Activated naive CD4-positive, alpha-beta T cell treated with anti-CD3 and anti-CD28 coated beads, Interleukin-2, amount 10 ng/mL, durations not matched to agents 7 days and 5 days (primary cell): ENCODE measurements at regions not wholly inside any gene's neighbourhood (a gene's known extent, or its start where the extent isn't known, plus 50 kb on each side); places are given as distances from the start of the nearest gene placed in this dataset.
"Not testable (repeated sequence)": the region's sequence is repeated elsewhere in the genome, so short reads cannot be mapped to it uniquely, and the experiment has no call there.

Source experiments
- CTCF ChIA-PET: fragments of 350-600 bp; sonication (Branson Sonifier 250); formaldehyde crosslinking; loops from one replicate; lab custom pipeline; 2021; ENCODE audit warnings: antibody characterized with exemption; lab: Charles Lee
- DNase-seq: peaks from one replicate; pipeline ENCODE4 v3.0.0-alpha.2; 2020
- H3K27ac Mint-ChIP-seq: one replicate; pipeline ENCODE4 v1.8.0; 2021; ENCODE audit warnings: mild to moderate bottlenecking, moderate library complexity, mixed read lengths
- H3K27me3 Mint-ChIP-seq: one replicate; pipeline ENCODE4 v1.8.0; 2021; ENCODE audit warnings: mild to moderate bottlenecking, mixed read lengths
- H3K36me3 Mint-ChIP-seq: one replicate; pipeline ENCODE4 v1.8.0; 2021; ENCODE audit warnings: mixed read lengths
- H3K4me1 Mint-ChIP-seq: one replicate; pipeline ENCODE4 v1.8.0; 2021; ENCODE audit warnings: mixed read lengths
- H3K4me3 Mint-ChIP-seq: one replicate; pipeline ENCODE4 v1.8.0; 2021; ENCODE audit warnings: mild to moderate bottlenecking, moderate library complexity, mixed read lengths
- H3K9me3 Mint-ChIP-seq: one replicate; pipeline ENCODE4 v1.8.0; 2021; ENCODE audit warnings: mixed read lengths

DNA sequence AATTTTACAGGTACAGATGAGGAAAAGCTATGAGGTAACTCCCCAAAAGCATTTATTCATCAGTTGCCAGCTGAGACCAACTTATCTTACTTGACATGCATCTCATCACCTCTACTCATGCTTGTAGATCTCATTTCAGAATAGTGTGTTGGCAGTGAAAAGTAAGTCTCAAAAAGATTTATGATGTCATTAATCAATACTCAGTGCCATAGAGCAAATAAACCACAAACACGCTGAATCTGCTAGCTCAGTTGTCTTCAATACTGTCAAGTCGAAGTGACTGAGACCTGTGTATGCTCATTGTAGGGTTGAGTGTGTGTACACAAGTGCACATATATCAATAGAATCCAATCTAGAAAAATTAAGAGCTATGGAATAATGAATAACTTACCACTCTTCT, 413.5 kb downstream of the CNTN3 start:
- Mint-ChIP-seq H3K4me1 (no peaks in the 10 kb centered on the region), H3K27me3 (no peaks in the 10 kb centered on the region), H3K4me3 (no peak overlapping the region), H3K36me3 (no peaks in the 10 kb centered on the region), H3K27ac (no peak overlapping the region), H3K9me3 (peaks cover 8% of the 10 kb centered on the region)
- CTCF ChIA-PET: no interaction called here
- DNase-seq: no peak

DNA sequence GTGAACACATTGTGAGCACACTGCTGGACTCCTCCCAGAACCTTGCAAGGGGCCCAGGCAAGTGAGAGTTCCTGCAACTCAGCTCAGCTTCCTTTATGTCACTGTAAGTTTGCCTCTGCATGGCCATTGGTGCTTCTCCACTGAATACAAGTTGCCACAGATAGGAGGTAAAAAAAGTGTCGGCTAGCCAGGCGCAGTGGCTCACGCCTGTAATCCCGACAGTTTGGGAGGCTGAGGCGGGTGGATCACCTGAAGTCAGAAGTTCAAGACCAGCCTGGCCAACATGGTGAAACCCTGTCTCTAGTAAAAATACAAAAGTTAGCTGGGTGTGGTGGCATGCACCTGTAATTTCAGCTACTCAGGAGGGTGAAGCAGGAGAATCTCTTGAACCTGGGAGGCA, 435.8 kb downstream of the CNTN3 start:
- H3K36me3 Mint-ChIP-seq, H3K4me3 Mint-ChIP-seq, H3K27ac Mint-ChIP-seq, H3K27me3 Mint-ChIP-seq, CTCF ChIA-PET, DNase-seq, H3K4me1 Mint-ChIP-seq: not testable (repeated sequence)
- H3K9me3 Mint-ChIP-seq: peaks cover 17% of the 10 kb centered on the region

DNA sequence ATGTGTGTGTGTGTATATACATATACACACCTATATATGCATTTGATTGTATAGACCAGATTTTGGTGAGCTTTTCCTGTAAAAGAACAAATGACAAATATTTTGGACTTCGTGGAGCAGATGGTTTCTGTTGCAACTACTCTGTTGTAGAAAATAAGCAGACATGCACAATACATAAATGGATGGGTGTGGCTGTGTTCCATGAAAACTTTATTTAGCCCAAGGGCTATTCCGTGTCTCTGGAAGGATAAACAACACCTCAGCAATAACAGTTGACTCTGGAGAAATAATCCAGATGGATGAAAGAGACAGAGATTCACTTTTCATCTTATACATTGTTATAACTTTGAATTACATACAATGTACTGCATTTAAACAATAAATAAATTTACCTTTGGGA, 441.4 kb downstream of the CNTN3 start:
- CTCF ChIA-PET: no interaction called here
- DNase-seq: no peak
- no peaks in the 10 kb centered on the region for H3K27me3 Mint-ChIP-seq
- no peaks in the 10 kb centered on the region for H3K36me3 Mint-ChIP-seq
- peaks cover 4% of the 10 kb centered on the region for H3K9me3 Mint-ChIP-seq
- no peaks in the 10 kb centered on the region for H3K4me1 Mint-ChIP-seq
- no peak overlapping the region for H3K27ac Mint-ChIP-seq
- H3K4me3 Mint-ChIP-seq: no peak overlapping the region

DNA sequence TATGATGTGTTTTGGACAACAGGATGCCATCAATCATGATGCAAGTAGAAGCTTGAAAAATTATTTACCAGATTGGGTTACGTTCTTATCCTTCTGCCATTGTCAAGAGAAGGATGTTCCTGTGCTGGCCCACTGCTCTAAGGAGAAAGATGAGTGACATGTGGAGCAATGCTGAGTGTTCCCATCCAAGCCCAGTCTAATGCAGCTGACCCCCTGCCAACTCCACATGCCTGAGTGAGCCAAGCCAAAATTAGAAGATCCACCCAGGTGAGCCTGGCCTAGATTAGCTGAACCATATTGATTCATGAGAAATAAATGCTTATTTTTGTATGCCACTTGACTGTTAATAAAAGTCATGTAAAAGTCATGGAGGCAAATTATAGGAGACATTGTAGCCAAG, 446.5 kb downstream of the CNTN3 start:
- H3K4me1 Mint-ChIP-seq: no peaks in the 10 kb centered on the region
- no peak overlapping the region for H3K4me3 Mint-ChIP-seq
- DNase-seq: no peak
- no peaks in the 10 kb centered on the region for H3K36me3 Mint-ChIP-seq
- no peak overlapping the region for H3K27ac Mint-ChIP-seq
- peaks cover 1% of the 10 kb centered on the region for H3K9me3 Mint-ChIP-seq
- no peaks in the 10 kb centered on the region for H3K27me3 Mint-ChIP-seq
- CTCF ChIA-PET: no interaction called here

DNA sequence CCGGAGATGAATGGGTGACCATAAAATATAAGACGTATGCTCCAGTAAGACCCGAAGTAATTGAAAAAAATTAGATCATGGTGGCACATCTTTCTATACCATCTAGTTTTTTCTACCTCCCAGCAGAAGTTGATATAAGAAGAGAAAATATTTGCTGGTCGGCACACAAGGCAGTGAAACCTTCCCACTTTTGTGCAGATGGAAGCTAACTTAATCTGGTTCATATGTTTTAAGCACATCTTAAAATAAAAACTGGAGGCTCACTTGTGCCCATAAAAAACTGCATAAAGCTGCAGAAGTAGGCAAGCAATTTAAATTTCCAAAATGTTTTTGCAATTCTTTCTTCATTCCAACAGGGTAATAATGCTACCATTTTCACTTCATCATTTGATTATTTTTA, 449.2 kb downstream of the CNTN3 start:
- Mint-ChIP-seq H3K36me3 (no peaks in the 10 kb centered on the region), H3K9me3 (peaks cover 12% of the 10 kb centered on the region), H3K4me1 (no peaks in the 10 kb centered on the region), H3K4me3 (no peak overlapping the region), H3K27me3 (no peaks in the 10 kb centered on the region), H3K27ac (no peak overlapping the region)
- DNase-seq: no peak
- CTCF ChIA-PET: interaction anchor here (0.6 kb wide), 1 partner anchor 75 kb away, joined by 4 read pairs; no protein-coding TSS in a partner anchor

DNA sequence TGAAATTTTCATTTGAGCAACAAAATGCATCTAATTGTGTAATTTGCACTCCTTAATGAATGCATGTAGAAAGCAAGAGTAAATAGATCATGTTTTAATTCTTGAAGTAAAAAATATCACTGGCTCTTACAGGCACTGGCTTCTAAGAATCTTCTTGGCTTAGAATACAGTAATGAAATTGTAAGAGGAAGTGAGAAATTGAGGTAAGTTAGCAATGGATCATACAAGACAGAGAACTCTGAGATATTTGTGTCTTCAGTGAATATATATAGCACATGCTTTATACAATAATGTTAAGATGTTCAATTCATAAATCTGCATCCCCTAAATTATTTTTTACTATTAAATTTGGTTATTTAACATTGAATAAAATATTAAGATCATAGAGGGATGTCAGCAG, 465.0 kb downstream of the CNTN3 start:
- H3K4me1 Mint-ChIP-seq: no peaks in the 10 kb centered on the region
- H3K9me3 Mint-ChIP-seq: peaks cover 3% of the 10 kb centered on the region
- H3K4me3 Mint-ChIP-seq: no peak overlapping the region
- no peak for DNase-seq
- H3K36me3 Mint-ChIP-seq: no peaks in the 10 kb centered on the region
- no peaks in the 10 kb centered on the region for H3K27me3 Mint-ChIP-seq
- H3K27ac Mint-ChIP-seq: no peak overlapping the region
- CTCF ChIA-PET: no interaction called here

DNA sequence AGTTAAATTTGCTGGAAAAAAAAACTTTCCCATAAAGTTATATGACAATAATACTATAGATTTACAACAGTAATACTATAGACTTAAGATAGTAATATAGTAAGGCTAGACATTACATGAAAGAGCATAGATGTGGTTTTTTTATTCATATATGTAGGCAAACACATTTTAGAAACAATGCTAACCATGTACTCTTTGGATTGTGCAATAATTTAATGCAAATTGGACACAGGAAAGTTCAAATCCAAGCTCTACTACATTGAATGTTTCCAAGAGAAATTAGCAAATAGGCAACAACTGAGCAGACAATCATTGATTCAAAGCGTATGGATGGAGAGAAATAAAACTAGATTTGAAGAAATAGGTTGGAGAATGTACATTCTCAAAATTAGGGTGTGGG, 469.2 kb downstream of the CNTN3 start:
- no peak overlapping the region for H3K4me3 Mint-ChIP-seq
- H3K36me3 Mint-ChIP-seq: no peaks in the 10 kb centered on the region
- no peak for DNase-seq
- CTCF ChIA-PET: no interaction called here
- H3K9me3 Mint-ChIP-seq: peaks cover 5% of the 10 kb centered on the region
- no peak overlapping the region for H3K27ac Mint-ChIP-seq
- H3K4me1 Mint-ChIP-seq: no peaks in the 10 kb centered on the region
- no peaks in the 10 kb centered on the region for H3K27me3 Mint-ChIP-seq

DNA sequence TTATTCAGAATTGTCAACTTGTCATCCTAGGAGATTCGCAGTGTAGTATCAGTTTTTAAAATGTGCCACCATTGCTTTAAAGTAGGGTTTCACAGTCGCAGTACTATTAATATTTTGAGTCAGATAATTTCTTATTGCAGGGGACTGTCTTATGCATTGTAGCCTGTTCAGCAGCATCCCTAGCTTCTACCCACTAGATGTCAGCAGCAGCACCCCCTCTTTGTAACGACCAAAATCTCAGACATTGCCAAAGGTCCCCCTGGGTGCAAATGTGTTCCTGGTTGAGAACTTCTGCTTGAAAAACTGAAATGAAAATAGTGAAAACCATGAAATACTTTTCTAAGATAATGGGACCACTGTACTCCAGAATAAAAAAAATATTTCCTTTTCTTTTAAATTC, 474.8 kb downstream of the CNTN3 start:
- CTCF ChIA-PET: no interaction called here
- DNase-seq: no peak
- Mint-ChIP-seq H3K4me3 (no peak overlapping the region), H3K27me3 (no peaks in the 10 kb centered on the region), H3K9me3 (peaks cover 5% of the 10 kb centered on the region), H3K27ac (no peak overlapping the region), H3K4me1 (no peaks in the 10 kb centered on the region), H3K36me3 (no peaks in the 10 kb centered on the region)

DNA sequence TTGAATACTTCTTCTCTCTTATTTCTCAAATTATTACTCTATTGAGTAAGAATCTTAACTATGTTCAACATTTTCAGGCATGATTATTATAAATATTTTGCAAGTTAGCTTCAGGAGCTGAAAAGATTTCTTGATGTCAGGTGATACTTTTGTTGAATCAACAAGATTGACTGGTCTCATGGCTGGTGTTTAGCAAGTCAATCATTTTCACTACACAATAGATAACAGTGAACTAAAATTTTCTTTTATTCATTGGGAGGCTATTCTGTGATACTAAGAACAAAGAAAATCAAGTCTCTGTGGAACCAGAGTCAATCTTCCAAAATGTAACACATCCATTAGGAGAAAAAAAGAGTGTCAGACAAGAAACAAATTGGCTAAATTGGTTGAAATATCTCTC, 476.7 kb downstream of the CNTN3 start:
- Mint-ChIP-seq H3K4me1 (no peaks in the 10 kb centered on the region), H3K27me3 (no peaks in the 10 kb centered on the region), H3K4me3 (no peak overlapping the region), H3K9me3 (peaks cover 6% of the 10 kb centered on the region), H3K36me3 (no peaks in the 10 kb centered on the region), H3K27ac (no peak overlapping the region)
- DNase-seq: no peak
- CTCF ChIA-PET: no interaction called here

DNA sequence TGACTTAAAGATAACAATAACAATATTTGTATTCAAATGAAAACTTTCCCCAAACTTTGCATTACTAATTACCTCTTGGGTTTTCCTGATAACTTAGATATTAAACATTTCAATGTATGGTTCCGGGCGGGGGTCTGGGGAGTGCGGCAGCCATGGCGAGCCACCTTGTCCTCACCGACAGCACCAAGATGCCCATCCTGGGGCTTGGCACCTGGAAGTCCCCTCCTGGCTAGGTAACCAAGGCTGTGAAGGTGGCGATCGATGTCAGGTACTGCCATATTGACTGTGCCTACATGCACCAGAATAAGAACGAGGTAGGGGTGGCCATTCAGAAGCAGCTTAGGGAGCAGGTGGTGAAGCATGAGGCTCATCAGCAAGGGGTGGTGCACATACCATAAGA, 478.7 kb downstream of the CNTN3 start:
- Mint-ChIP-seq H3K27me3 (no peaks in the 10 kb centered on the region), H3K4me1 (no peaks in the 10 kb centered on the region), H3K27ac (no peak overlapping the region), H3K36me3 (no peaks in the 10 kb centered on the region), H3K4me3 (no peak overlapping the region), H3K9me3 (peaks cover 12% of the 10 kb centered on the region)
- no peak for DNase-seq
- CTCF ChIA-PET: no interaction called here

DNA sequence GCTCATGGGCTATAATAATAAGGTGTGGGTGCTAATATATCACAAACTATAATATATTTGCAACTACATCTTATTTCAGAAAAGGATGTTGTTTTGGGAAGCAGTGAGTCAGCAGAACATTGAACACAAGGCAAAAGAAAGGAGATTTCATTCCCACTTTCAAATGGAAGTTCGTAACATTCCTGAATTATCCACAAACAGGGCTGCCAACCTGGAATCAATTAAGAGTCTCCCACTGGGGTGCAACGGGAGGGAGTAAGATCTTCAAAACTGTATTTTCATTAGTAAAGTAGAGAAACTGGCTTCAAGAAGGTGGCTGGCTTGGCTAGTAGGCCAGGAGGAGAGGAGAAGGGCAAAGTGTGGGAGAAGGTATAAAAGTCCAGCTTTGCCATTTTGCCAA, 479.6 kb downstream of the CNTN3 start:
- DNase-seq: no peak
- H3K9me3 Mint-ChIP-seq: peaks cover 12% of the 10 kb centered on the region
- H3K4me1 Mint-ChIP-seq: no peaks in the 10 kb centered on the region
- H3K4me3 Mint-ChIP-seq: no peak overlapping the region
- CTCF ChIA-PET: no interaction called here
- no peak overlapping the region for H3K27ac Mint-ChIP-seq
- H3K36me3 Mint-ChIP-seq: no peaks in the 10 kb centered on the region
- H3K27me3 Mint-ChIP-seq: no peaks in the 10 kb centered on the region

DNA sequence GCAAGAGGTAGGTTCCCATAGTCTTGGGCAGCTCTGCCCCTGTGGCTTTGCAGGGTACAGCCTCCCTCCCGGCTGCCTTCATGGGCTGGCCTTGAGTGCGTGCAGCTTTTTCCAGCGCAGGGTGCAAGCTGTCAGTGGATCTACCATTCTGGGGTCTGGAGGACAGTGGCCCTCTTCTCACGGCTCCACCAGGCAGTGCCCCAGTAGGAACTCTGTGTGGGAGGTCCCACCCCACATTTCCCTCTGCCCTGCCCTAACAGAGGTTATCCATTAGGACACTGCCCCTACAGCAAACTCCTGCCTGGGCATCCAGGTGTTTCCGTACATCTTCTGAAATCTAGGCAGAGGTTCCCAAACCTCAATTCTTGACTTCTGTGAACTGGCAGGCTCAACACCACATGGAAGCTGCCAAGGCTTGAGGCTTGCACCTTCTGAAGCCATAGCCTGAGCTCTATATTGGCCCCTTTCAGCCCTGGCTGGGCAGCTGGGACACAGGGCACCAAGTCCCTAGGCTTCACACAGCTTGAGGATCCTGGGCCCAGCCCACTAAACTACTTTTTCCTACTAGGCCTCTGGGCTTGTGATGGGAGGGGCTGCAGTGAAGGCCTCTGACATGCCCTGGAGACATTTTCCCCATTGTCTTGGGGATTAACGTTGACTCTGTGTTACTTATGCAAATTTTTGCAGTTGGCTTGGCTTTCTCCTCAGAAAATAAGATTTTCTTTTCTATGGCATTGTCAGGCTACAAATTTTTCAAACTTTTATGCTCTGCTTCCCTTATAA, 482.7 kb downstream of the CNTN3 start:
- H3K4me1 Mint-ChIP-seq, H3K27me3 Mint-ChIP-seq, DNase-seq, H3K27ac Mint-ChIP-seq, CTCF ChIA-PET, H3K36me3 Mint-ChIP-seq, H3K4me3 Mint-ChIP-seq: not testable (repeated sequence)
- H3K9me3 Mint-ChIP-seq: peaks cover 16% of the 10 kb centered on the region

DNA sequence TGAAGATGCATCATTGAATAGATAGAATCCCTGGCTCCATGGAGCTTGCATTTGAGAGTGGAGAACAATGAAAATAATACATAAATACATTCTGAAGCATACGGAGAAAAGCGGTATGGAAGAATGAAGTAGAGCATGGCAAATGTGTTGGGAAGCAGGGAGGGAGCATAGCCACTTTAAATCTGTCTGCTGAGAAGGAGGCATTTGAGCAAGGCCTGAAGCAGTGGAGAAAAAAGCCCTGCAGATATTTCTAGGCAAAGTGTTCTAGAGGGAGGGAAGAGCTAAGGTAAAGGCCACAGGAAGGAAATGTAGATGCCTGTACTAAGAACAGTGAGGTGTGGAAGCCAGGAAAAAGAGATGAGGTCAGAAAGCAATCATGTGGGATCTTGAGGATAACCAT, 484.8 kb downstream of the CNTN3 start:
- Mint-ChIP-seq H3K9me3 (peaks cover 16% of the 10 kb centered on the region), H3K4me1 (no peaks in the 10 kb centered on the region), H3K4me3 (no peak overlapping the region), H3K27ac (no peak overlapping the region), H3K36me3 (no peaks in the 10 kb centered on the region), H3K27me3 (no peaks in the 10 kb centered on the region)
- DNase-seq: no peak
- CTCF ChIA-PET: no interaction called here

DNA sequence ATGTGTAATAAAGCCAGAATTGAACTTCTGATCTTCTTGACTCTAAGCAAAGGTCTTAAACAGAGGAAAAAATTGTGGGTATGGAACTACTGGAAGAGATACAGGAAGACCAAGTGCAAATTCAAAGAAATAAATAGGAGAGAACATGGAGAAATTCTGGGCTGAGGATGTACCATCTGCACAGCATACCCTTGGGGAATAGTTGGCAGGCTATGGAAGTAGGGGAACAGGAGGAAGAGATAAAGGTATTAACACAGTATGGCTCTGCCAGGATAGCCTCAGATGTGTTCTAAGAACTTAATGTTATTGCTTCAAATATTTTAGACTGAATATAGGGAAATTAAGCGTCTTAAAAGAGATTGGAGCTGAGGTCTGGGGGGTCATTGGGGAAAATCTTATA, 485.4 kb downstream of the CNTN3 start:
- Mint-ChIP-seq H3K4me3 (no peak overlapping the region), H3K27ac (no peak overlapping the region), H3K27me3 (no peaks in the 10 kb centered on the region), H3K4me1 (no peaks in the 10 kb centered on the region), H3K36me3 (no peaks in the 10 kb centered on the region), H3K9me3 (peaks cover 17% of the 10 kb centered on the region)
- DNase-seq: no peak
- CTCF ChIA-PET: no interaction called here

DNA sequence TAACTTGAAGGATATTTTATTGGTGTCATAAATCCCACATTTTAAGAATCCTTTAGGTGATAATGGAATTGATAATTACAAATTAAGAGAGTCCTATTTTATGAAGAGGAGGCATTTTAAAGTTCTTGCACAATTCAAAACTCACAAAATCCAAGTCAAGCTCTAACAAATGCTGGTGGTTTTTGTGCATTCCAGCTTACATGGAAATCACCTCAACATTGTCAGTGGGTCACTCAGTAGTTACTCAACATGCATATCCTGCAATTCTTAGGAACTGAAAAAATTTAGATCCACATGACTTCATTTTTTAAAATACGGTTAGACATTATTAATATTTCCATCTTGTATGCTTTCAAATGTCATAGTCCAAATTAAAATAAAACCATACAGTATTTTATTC, 487.2 kb downstream of the CNTN3 start:
- no peaks in the 10 kb centered on the region for H3K27me3 Mint-ChIP-seq
- CTCF ChIA-PET: no interaction called here
- H3K36me3 Mint-ChIP-seq: no peaks in the 10 kb centered on the region
- H3K9me3 Mint-ChIP-seq: peaks cover 8% of the 10 kb centered on the region
- no peak for DNase-seq
- no peak overlapping the region for H3K27ac Mint-ChIP-seq
- H3K4me3 Mint-ChIP-seq: no peak overlapping the region
- no peaks in the 10 kb centered on the region for H3K4me1 Mint-ChIP-seq

DNA sequence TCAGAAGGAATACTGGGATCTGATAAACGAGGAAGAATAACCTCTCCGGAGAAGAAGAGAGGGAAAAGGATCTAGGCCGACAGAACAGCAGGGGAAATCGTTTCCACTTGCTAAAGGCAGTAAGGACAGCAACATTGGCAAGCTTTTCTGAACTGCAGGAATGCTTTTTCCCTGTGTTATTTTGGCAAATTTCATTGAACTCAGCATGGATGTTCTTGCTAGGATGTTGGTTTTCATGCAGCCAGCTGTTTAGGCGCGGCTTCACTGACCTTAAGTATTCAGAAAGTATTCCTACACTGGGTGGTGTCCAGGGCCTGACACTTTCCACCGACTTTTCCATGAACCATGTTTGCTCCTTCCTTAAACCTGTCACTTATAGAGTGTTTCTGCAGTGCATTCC, 489.7 kb downstream of the CNTN3 start:
- DNase-seq: no peak
- H3K27ac Mint-ChIP-seq: no peak overlapping the region
- no peaks in the 10 kb centered on the region for H3K27me3 Mint-ChIP-seq
- H3K4me3 Mint-ChIP-seq: no peak overlapping the region
- peaks cover 12% of the 10 kb centered on the region for H3K9me3 Mint-ChIP-seq
- no peaks in the 10 kb centered on the region for H3K36me3 Mint-ChIP-seq
- no peaks in the 10 kb centered on the region for H3K4me1 Mint-ChIP-seq
- CTCF ChIA-PET: no interaction called here
